Ascending aorta (tissue), 2 donors: ENCODE measurements at regions not wholly inside any gene's neighbourhood (a gene's known extent, or its start where the extent isn't known, plus 50 kb on each side); places are given as distances from the start of the nearest gene placed in this dataset.
"Not testable (repeated sequence)": the region's sequence is repeated elsewhere in the genome, so short reads cannot be mapped to it uniquely, and the experiment has no call there.

Experiments used
- DNase-seq, 2 donors: peaks; one replicate each; pipeline ENCODE4 v3.0.0-alpha.2; 2019; ENCODE audit warnings: low spot score in 2 of 2
- H3K27ac ChIP-seq, 2 donors: fragments of 200-600 bp; sonication (generic); one replicate each; pipeline ENCODE4 v1.5.1; 2016 to 2017; ENCODE audit warnings: mild to moderate bottlenecking in 1 of 2
- H3K27me3 ChIP-seq: fragments of 200-600 bp; sonication (generic); one replicate; pipeline ENCODE4 v1.5.1; 2017
- H3K36me3 ChIP-seq, 2 donors: fragments of 200-600 bp; sonication (generic); one replicate each; pipeline ENCODE4 v1.5.1; 2016
- H3K4me1 ChIP-seq, 2 donors: fragments of 200-600 bp; sonication (generic); one replicate each; pipeline ENCODE4 v1.5.1; 2016 to 2017; ENCODE audit warnings: mild to moderate bottlenecking in 1 of 2
- H3K4me3 ChIP-seq, 2 donors: fragments of 200-600 bp; sonication (generic); one replicate each; pipeline ENCODE4 v1.5.1; 2016 to 2017; ENCODE audit warnings: mild to moderate bottlenecking in 1 of 2
- H3K9me3 ChIP-seq, 2 donors: fragments of 200-600 bp; sonication (generic); one replicate each; pipeline ENCODE4 v1.5.1; 2016
- CTCF ChIP-seq, 3 experiments: fragments of 200-600 bp in 2 of 3; fragments of 450-650 bp in 1 of 3; sonication (generic) in 2 of 3; IDR thresholded peaks; one replicate each; pipeline ENCODE4 v1.5.1; 2016 to 2019; ENCODE audit warnings: antibody characterized with exemption in 3 of 3, mild to moderate bottlenecking in 1 of 3, moderate library complexity in 1 of 3
- intact Hi-C: fragments of 100-400 bp; cut with DNase I; formaldehyde crosslinking; loops from one replicate; pipeline ENCODE4 v1.15.1; 2023

GRCh38 chr1:185528084-185528676, 206.0 kb upstream of the HMCN1 start:
- Histone ChIP-seq H3K4me3 (no peak overlapping the region), H3K27me3 (no peaks in the 10 kb centered on the region), H3K4me1 (no peaks in the 10 kb centered on the region), H3K9me3 (no peaks in the 10 kb centered on the region), H3K36me3 (no peaks in the 10 kb centered on the region), H3K27ac (no peak overlapping the region)
- no peak for DNase-seq
- intact Hi-C loops, result no loop called here
- no peak for TF ChIP-seq CTCF (IDR thresholded peaks at IDR 0.05)

GRCh38 chr1:185526344-185527307, 207.6 kb upstream of the HMCN1 start:
- TF ChIP-seq CTCF (IDR thresholded peaks at IDR 0.05), result no peak
- no peak overlapping the region for H3K4me3 ChIP-seq

GRCh38 chr1:185520188-185520920, 203.3 kb upstream of the IVNS1ABP start:
- Histone ChIP-seq H3K9me3 (no peaks in the 10 kb centered on the region), H3K36me3 (no peaks in the 10 kb centered on the region), H3K4me3 (no peak overlapping the region), H3K27ac (no peak overlapping the region), H3K27me3 (no peaks in the 10 kb centered on the region), H3K4me1 (no peaks in the 10 kb centered on the region)
- intact Hi-C loops, result no loop called here
- DNase-seq, result no peak
- TF ChIP-seq CTCF (IDR thresholded peaks at IDR 0.05), result no peak

More at GRCh38 chr1:185526344-185527307, 207.6 kb upstream of the HMCN1 start:
- Histone ChIP-seq H3K27me3 (no peaks in the 10 kb centered on the region), H3K9me3 (no peaks in the 10 kb centered on the region), H3K36me3 (no peaks in the 10 kb centered on the region), H3K27ac (no peak overlapping the region), H3K4me1 (no peaks in the 10 kb centered on the region)
- intact Hi-C loops, result no loop called here
- DNase-seq, result no peak

- intact Hi-C loops, result no loop called here
- Histone ChIP-seq H3K4me3 (no peak overlapping the region), H3K9me3 (no peaks in the 10 kb centered on the region)
Observed at GRCh38 chr1:185517808-185518419, 200.9 kb upstream of the IVNS1ABP start.

GRCh38 chr1:185517301-185517700, 200.3 kb upstream of the IVNS1ABP start:
- DNase-seq, H3K4me1 ChIP-seq, H3K9me3 ChIP-seq, H3K36me3 ChIP-seq, H3K4me3 ChIP-seq, intact Hi-C loops, H3K27ac ChIP-seq, H3K27me3 ChIP-seq: not testable (repeated sequence)

More at GRCh38 chr1:185517808-185518419, 200.9 kb upstream of the IVNS1ABP start:
- no peaks in the 10 kb centered on the region for H3K27me3 ChIP-seq
- TF ChIP-seq CTCF (IDR thresholded peaks at IDR 0.05), result no peak
- no peak overlapping the region for H3K27ac ChIP-seq
- no peaks in the 10 kb centered on the region for H3K4me1 ChIP-seq
- H3K36me3 ChIP-seq, result no peaks in the 10 kb centered on the region
- DNase-seq, result no peak
